ENCODE measurements at regions not wholly inside any gene's neighbourhood (a gene's known extent, or its start where the extent isn't known, plus 50 kb on each side); places are given as distances from the start of the nearest gene placed in this dataset.

DNA sequence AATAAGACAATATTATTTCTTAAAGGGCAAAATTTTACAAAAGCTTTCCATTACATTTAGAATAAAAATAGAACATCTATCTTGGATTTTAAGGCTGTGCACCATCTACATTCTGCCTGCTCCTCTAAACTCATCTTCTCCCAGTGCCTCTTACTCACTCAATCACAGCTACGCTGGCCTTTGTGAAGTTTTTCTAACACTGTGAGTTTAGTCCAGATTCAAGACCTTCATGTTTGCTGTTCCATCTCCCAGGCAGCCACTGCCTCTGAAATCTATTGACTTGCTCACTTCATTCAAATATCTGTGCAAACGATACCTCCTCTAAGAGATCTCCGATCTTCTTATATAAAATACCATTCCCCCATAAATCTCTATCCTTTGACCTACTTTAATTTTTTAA is 673.4 kb upstream of the KIF2B start:
- no peak for ATAC-seq
- CTCF ChIA-PET, result no interaction called here
- Histone ChIP-seq H3K27ac (ENCODE audit: low read length) (no peak overlapping the region), H3K4me3 (ENCODE audit: low read depth in 2 of 2, low read length in 2 of 2) (no peak overlapping the region), H3K27me3 (ENCODE audit: control insufficient read depth, insufficient read depth, low read length) (no peaks in the 10 kb centered on the region), H3K9me3 (ENCODE audit: control insufficient read depth, insufficient read depth, low read depth, low read length) (peaks cover 2% of the 10 kb centered on the region), H3K36me3 (ENCODE audit: control insufficient read depth, insufficient read depth, low read length) (no peaks in the 10 kb centered on the region), H3K4me1 (ENCODE audit: control insufficient read depth, insufficient read depth, low read length) (no peaks in the 10 kb centered on the region)
- POLR2A ChIA-PET, result no interaction called here
- in situ Hi-C loops (cut with HindIII; ENCODE audit: low pct_unique_long_range_greater_than_20kb, low sequenced_read_pairs) (no loop called here), intact Hi-C loops (cut with micrococcal nuclease; ENCODE audit: unreplicated experiment) (loop anchor here (10.0 kb wide), 1 partner anchor 65 kb away; no protein-coding TSS in a partner anchor)
- no peak for DNase-seq (ENCODE audit: low read depth, low spot score)
- no TSS peak for BruUV-seq (replicated peaks)
- TF ChIP-seq POLR2AphosphoS5 (IDR thresholded peaks at IDR 0.05; ENCODE audit: low read depth, low read length) (no peak), REST (IDR thresholded peaks at IDR 0.05; ENCODE audit: insufficient read depth in 1 of 2, low read depth in 2 of 2, low read length in 1 of 2) (no peak), SIN3A (IDR thresholded peaks at IDR 0.05; ENCODE audit: borderline replicate concordance, insufficient read depth, low read depth, low read length) (no peak), TCF7L2 (IDR thresholded peaks at IDR 0.05; ENCODE audit: low read depth, low read length) (no peak), CTCF (IDR thresholded peaks at IDR 0.05) (no peak)

- no peaks in the 10 kb centered on the region for H3K4me1 ChIP-seq (ENCODE audit: control insufficient read depth, insufficient read depth, low read length)
- no peak overlapping the region for H3K27ac ChIP-seq (ENCODE audit: low read length)
- no peaks in the 10 kb centered on the region for H3K36me3 ChIP-seq (ENCODE audit: control insufficient read depth, insufficient read depth, low read length)
- no TSS peak for BruUV-seq (replicated peaks)
- TF ChIP-seq CTCF (IDR thresholded peaks at IDR 0.05), result no peak
- TF ChIP-seq TCF7L2 (IDR thresholded peaks at IDR 0.05; ENCODE audit: low read depth, low read length), result no peak
- no peak for TF ChIP-seq POLR2AphosphoS5 (IDR thresholded peaks at IDR 0.05; ENCODE audit: low read depth, low read length)
- TF ChIP-seq SIN3A (IDR thresholded peaks at IDR 0.05; ENCODE audit: borderline replicate concordance, insufficient read depth, low read depth, low read length), result no peak
- no peak for TF ChIP-seq REST (IDR thresholded peaks at IDR 0.05; ENCODE audit: insufficient read depth in 1 of 2, low read depth in 2 of 2, low read length in 1 of 2)
- POLR2A ChIA-PET, result no interaction called here
- no peak overlapping the region for H3K4me3 ChIP-seq (ENCODE audit: low read depth in 2 of 2, low read length in 2 of 2)
- in situ Hi-C loops (cut with HindIII; ENCODE audit: low pct_unique_long_range_greater_than_20kb, low sequenced_read_pairs), result no loop called here
- DNase-seq (ENCODE audit: low read depth, low spot score) (no peak), ATAC-seq (no peak)
- intact Hi-C loops (cut with micrococcal nuclease; ENCODE audit: unreplicated experiment), result loop anchor here (10.0 kb wide), 1 partner anchor 63 kb away; no protein-coding TSS in a partner anchor
- H3K27me3 ChIP-seq (ENCODE audit: control insufficient read depth, insufficient read depth, low read length), result no peaks in the 10 kb centered on the region
- H3K9me3 ChIP-seq (ENCODE audit: control insufficient read depth, insufficient read depth, low read depth, low read length), result peaks cover 2% of the 10 kb centered on the region
- CTCF ChIA-PET, result no interaction called here
Measured at GRCh38 chr17:53148058-53148457, 674.7 kb upstream of the KIF2B start.

Measured in Panc1 (cell line).